ENCODE measurements at regions not wholly inside any gene's neighbourhood (a gene's known extent, or its start where the extent isn't known, plus 50 kb on each side); places are given as distances from the start of the nearest gene placed in this dataset.
"Not testable (repeated sequence)": the region's sequence is repeated elsewhere in the genome, so short reads cannot be mapped to it uniquely, and the experiment has no call there.

DNA sequence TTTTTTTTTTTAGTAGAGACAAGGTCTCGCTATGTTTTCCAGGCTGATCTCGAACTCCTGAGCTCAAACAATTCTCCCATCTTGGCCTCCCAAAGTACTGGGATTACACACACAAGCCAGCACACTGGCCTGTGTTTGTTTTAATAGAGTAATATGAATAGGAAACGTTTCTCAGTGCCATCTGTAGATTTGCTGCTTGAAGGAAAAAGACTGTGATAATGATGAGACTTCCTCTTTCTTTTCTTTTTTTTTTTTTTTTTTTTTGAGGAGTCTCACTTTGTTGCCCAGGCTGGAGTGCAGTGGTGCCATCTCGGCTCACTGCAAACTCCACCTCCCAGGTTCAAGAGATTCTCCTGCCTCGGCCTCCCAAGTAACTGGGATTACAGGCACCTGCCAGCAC, 74.7 kb upstream of the ATL2 start:
- H3K27ac Mint-ChIP-seq; intact Hi-C loops (cut with micrococcal nuclease); H3K4me3 Mint-ChIP-seq; H3K36me3 Mint-ChIP-seq (ENCODE audit: low read depth); H3K9me3 Mint-ChIP-seq; H3K4me1 Mint-ChIP-seq (ENCODE audit: low read depth); H3K27me3 Mint-ChIP-seq: not testable (repeated sequence)

DNA sequence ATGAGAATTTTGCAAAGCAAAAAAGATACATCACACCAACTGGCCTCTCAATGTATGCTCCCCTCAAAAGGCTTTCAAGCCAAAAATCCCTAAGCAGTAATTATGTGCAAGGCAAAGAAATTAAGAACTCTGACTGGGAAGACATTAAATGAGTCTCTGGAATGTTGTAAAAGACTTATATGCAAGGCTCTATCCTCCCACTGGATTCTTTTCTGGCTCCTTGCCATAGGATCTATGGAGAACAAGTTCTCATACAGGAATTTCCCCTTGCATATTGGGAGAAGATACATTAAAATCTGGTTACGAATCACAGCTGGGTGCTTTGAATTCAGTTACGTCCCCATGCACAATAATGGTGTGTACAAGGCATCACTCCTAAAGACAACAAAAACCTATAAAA, 73.4 kb upstream of the ATL2 start:
- Mint-ChIP-seq H3K4me3 (no peak overlapping the region), H3K27ac (no peak overlapping the region), H3K4me1 (ENCODE audit: low read depth) (peaks cover 5% of the 10 kb centered on the region), H3K9me3 (no peaks in the 10 kb centered on the region), H3K27me3 (peaks cover 10% of the 10 kb centered on the region), H3K36me3 (ENCODE audit: low read depth) (no peaks in the 10 kb centered on the region)
- intact Hi-C loops (cut with micrococcal nuclease) = no loop called here

DNA sequence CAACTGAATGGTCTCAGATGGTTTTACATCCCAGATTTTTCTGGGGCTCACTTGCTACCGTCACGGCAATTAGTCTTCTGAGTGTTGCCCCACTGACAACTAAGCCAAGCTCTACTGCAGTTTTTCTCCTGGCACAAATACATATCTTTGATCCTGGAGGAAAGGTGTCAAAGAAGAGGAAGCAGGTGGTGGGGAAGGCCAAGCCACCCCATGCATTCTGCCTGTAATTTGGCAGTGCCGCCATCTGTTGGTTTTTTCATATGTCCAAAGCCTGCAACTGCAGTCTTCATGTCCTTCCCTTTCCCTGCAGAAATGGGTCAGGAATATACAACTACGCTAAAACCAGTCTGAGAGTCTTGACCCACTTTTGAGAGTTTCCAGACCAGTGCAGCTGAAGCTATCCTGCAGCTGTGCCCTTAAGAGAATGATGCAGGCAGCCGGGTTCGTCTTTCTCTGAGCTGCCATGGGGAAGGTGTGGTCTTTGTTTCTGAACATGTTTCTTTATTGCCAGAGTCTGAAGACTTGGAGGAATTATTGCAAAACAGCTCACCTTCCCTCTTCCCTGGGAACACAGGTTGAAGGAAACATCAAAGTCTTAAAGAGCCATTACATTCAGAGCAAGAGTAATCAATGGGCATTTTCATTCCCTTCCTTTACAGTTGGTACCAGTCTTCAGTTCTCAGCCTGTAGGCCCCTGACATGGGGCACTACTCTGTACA, 71.8 kb upstream of the ATL2 start:
- peaks cover 19% of the 10 kb centered on the region for H3K27me3 Mint-ChIP-seq
- intact Hi-C loops (cut with micrococcal nuclease) = no loop called here
- no peaks in the 10 kb centered on the region for H3K9me3 Mint-ChIP-seq
- H3K4me3 Mint-ChIP-seq = no peak overlapping the region
- H3K36me3 Mint-ChIP-seq (ENCODE audit: low read depth) = no peaks in the 10 kb centered on the region
- H3K4me1 Mint-ChIP-seq (ENCODE audit: low read depth) = peaks cover 5% of the 10 kb centered on the region
- H3K27ac Mint-ChIP-seq = no peak overlapping the region

DNA sequence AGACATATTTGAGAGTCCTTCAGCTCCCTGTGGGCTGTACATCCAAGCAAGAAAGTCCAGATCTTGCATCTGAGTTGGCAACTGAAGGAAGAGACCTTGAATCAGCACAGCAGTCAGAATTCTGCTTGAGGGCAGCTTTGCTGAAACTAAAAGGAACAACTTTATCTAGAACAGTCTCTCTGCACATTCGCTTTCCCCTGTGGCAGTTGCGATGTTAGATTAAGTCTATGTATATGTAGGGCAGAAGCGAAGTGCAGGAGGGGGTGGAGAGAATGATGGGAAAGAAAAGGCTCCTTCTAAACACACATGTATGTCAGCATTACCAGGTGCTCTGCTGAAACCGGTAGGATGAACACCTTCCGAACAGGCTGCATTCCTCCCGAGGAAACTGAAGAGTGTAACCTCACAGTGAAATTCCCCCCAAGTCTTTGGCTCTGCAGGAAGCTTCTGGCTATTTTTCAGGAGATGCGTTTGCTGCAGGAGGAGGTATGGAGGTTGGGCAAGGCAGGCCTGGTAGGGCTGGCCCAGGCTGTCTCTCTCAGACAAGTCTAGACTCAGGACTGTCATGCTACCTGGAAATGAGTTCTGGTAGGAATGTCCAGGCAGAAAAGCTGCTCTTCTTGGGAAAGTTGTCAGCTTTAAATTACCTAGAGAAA, 70.0 kb upstream of the ATL2 start:
- Mint-ChIP-seq H3K9me3 (no peaks in the 10 kb centered on the region), H3K36me3 (ENCODE audit: low read depth) (no peaks in the 10 kb centered on the region), H3K4me3 (no peak overlapping the region), H3K27ac (no peak overlapping the region), H3K4me1 (ENCODE audit: low read depth) (no peaks in the 10 kb centered on the region), H3K27me3 (peaks cover 33% of the 10 kb centered on the region)
- intact Hi-C loops (cut with micrococcal nuclease) = no loop called here

DNA sequence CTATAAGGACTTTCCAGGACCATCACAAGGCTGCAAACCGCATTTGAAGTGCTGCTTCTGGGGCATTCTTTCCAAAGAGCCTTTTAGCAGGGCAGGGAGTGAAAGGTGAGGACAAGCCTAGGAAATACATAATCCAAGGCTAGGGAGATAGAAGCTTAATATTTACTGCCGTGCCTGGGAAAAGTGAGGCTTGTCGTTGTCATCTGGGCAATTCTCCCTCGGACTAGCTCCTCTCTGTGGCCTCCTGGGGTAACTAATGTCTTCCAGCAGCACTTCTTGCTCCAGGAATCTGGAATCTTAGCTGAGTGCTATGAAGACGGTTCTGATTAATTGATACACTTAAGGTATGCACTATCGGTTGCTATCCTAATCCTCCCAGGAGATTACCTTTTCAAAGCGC, 69.3 kb upstream of the ATL2 start:
- H3K27me3 Mint-ChIP-seq = peaks cover 36% of the 10 kb centered on the region
- no peak overlapping the region for H3K27ac Mint-ChIP-seq
- no peak overlapping the region for H3K4me3 Mint-ChIP-seq
- intact Hi-C loops (cut with micrococcal nuclease) = no loop called here
- H3K36me3 Mint-ChIP-seq (ENCODE audit: low read depth) = no peaks in the 10 kb centered on the region
- H3K4me1 Mint-ChIP-seq (ENCODE audit: low read depth) = no peaks in the 10 kb centered on the region
- no peaks in the 10 kb centered on the region for H3K9me3 Mint-ChIP-seq

DNA sequence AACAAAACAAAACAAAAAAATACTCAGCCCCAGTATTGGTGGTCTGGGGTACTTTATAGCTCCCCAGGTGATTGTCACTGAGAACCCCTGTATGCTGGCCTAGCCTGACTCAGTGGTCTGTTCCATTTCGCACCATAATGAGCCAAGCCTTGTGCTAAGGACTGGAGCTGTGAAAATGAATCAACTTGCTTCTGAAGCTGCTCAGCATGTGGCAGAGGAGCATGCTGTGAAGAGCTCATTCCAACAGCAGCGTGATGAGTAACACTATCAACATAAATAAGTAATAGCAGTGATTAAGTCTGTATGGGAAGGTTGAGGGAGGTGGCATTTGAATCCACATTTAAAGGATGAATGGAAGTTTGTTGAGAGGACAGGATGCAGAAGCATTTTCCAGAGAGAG, 67.2 kb upstream of the ATL2 start:
- intact Hi-C loops (cut with micrococcal nuclease) = no loop called here
- Mint-ChIP-seq H3K27ac (no peak overlapping the region), H3K27me3 (peaks cover 41% of the 10 kb centered on the region), H3K36me3 (ENCODE audit: low read depth) (no peaks in the 10 kb centered on the region), H3K4me1 (ENCODE audit: low read depth) (no peaks in the 10 kb centered on the region), H3K9me3 (no peaks in the 10 kb centered on the region), H3K4me3 (no peak overlapping the region)

DNA sequence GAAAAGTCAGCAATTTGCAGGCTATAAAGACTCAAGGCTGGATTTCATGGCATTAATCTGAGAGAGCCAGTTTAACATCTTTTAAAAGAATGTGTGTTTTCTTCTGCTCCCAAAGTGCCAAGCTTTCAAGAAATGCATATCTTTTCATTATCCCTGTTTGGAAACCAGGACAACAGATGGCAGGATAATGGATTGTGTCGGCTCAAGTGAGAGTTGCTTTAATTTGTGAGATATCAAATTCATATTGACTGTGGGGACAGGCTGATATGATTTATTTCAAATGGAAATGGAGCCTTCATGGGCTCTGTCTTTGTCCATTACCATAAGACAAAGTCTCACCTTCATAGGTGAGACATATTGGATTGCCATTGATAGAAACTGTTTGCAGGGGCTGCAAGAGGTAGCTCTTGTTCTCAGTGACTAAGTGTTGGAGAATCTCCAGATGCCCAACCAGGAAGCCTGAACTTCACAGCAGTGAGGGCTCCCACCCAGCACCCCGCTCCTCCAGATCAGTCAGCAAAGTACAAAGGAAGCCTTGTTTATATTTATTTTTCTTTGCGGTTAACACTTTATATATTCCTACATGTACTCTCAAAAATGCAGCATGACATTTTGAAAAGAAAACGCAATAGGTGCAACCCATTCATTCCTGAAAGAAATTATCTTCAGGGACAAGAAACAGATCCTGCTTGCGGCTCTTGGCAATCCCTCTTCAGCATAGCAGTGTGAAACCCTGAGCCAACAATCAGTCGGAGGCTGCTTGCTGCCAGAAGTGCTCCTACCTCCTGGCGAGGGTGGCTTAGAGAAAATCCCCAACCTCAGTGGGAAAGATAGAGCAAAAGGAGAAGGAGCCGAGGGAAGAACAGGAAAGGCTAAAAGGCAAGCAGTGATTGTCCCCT, 65.8 kb upstream of the ATL2 start:
- Mint-ChIP-seq H3K27ac (no peak overlapping the region), H3K4me1 (ENCODE audit: low read depth) (no peaks in the 10 kb centered on the region), H3K27me3 (peaks cover 45% of the 10 kb centered on the region), H3K9me3 (no peaks in the 10 kb centered on the region), H3K36me3 (ENCODE audit: low read depth) (no peaks in the 10 kb centered on the region), H3K4me3 (no peak overlapping the region)
- intact Hi-C loops (cut with micrococcal nuclease) = no loop called here

DNA sequence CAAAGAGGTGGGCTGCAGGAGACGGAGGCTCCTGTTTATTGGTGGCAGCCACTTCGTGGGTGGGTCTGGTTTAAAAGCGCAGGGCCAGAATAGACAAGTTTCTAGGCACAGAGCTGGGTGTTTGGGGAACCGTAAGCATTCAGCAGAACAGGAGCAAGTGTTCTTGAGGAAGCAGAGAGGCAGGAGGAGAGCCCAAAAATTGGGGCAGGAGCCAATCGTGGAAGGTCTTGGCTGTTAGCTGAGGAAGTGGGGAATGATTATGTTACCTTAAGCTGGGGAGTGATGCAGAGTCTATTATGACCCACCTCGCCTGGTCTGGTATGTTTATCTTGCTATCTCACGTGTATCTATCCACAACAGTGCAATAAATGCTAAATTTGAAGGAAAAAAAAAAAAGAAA, 64.3 kb upstream of the ATL2 start:
- no peaks in the 10 kb centered on the region for H3K36me3 Mint-ChIP-seq (ENCODE audit: low read depth)
- H3K27me3 Mint-ChIP-seq = peaks cover 47% of the 10 kb centered on the region
- no peak overlapping the region for H3K27ac Mint-ChIP-seq
- intact Hi-C loops (cut with micrococcal nuclease) = no loop called here
- H3K4me3 Mint-ChIP-seq = no peak overlapping the region
- H3K9me3 Mint-ChIP-seq = no peaks in the 10 kb centered on the region
- no peaks in the 10 kb centered on the region for H3K4me1 Mint-ChIP-seq (ENCODE audit: low read depth)

DNA sequence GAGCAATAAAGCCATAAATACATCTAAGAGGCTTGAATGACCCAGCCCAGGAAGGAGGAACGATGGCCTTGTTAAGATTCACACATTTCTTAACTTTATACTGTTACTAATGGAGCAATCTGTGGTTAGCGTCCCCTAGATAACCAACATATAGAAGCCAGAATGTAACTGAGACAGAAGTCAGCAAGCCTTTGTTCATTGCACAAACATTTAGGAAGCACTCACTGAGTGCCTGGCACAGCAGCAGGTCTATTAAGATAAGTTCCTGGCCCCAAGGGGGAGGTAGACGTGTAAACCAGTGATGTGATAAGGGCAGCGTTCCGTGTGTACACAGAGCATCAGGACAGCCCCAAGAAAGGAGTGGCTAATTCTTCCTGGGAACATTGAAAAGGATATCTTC, 63.6 kb upstream of the ATL2 start:
- H3K36me3 Mint-ChIP-seq (ENCODE audit: low read depth) = no peaks in the 10 kb centered on the region
- H3K27me3 Mint-ChIP-seq = peaks cover 44% of the 10 kb centered on the region
- no peaks in the 10 kb centered on the region for H3K9me3 Mint-ChIP-seq
- H3K4me1 Mint-ChIP-seq (ENCODE audit: low read depth) = no peaks in the 10 kb centered on the region
- intact Hi-C loops (cut with micrococcal nuclease) = no loop called here
- H3K4me3 Mint-ChIP-seq = no peak overlapping the region
- H3K27ac Mint-ChIP-seq = no peak overlapping the region

DNA sequence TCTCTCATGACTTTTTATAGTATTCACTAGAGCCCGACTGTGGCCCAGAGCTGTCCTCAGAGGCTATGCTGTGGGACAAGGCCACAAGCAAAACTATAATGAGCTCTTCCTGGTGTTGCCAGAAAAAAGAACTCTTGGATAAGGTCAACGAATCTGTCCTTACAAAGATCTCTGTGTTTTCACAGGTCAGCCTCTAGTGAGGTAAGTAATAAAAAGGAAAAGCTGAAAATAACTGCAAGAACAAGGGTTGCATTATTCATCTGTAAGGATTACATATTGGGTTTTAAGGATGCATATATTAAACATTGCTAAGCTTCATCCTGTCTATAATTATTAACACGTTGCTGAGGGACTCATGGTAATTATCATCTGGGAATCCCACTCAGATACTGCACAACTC, 62.8 kb upstream of the ATL2 start:
- Mint-ChIP-seq H3K36me3 (ENCODE audit: low read depth) (no peaks in the 10 kb centered on the region), H3K27ac (no peak overlapping the region), H3K27me3 (peaks cover 42% of the 10 kb centered on the region), H3K9me3 (no peaks in the 10 kb centered on the region), H3K4me3 (no peak overlapping the region), H3K4me1 (ENCODE audit: low read depth) (no peaks in the 10 kb centered on the region)
- intact Hi-C loops (cut with micrococcal nuclease) = no loop called here

DNA sequence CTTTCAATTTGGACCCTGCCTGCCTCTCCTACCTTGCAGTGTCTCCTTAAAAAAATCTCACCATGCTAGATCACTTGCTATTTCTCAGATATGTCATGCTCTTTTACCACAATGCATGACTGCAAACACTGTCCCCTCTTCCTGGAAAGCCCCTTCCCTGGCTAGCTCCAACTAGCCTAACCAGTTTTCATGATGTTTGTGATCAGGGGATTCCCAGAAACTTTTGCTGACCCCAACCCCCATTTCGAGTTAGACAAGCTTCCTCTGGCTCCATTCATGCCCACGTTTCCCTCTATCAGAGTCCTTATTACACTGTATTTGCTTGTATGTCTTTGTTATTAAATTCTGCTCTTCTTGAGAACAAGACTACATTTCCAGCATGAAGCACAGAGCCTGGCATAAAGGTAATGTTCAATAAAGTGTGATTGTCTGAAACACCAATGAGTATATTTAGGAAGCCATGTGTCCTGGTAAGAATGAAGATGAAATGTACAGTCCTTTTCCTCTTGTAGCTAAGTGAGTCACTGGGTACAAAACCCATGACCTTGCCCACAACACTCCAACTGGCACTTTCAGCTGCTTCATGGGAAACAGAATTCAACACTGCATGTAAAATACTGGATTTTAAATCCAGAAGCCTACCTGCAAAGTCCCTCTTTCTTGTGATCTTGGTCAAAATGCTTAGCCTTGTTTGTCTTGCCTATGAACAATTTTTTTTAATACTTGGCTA, 62.0 kb upstream of the ATL2 start:
- no peak overlapping the region for H3K27ac Mint-ChIP-seq
- no peaks in the 10 kb centered on the region for H3K36me3 Mint-ChIP-seq (ENCODE audit: low read depth)
- peaks cover 37% of the 10 kb centered on the region for H3K27me3 Mint-ChIP-seq
- intact Hi-C loops (cut with micrococcal nuclease) = no loop called here
- no peak overlapping the region for H3K4me3 Mint-ChIP-seq
- no peaks in the 10 kb centered on the region for H3K9me3 Mint-ChIP-seq
- H3K4me1 Mint-ChIP-seq (ENCODE audit: low read depth) = no peaks in the 10 kb centered on the region

DNA sequence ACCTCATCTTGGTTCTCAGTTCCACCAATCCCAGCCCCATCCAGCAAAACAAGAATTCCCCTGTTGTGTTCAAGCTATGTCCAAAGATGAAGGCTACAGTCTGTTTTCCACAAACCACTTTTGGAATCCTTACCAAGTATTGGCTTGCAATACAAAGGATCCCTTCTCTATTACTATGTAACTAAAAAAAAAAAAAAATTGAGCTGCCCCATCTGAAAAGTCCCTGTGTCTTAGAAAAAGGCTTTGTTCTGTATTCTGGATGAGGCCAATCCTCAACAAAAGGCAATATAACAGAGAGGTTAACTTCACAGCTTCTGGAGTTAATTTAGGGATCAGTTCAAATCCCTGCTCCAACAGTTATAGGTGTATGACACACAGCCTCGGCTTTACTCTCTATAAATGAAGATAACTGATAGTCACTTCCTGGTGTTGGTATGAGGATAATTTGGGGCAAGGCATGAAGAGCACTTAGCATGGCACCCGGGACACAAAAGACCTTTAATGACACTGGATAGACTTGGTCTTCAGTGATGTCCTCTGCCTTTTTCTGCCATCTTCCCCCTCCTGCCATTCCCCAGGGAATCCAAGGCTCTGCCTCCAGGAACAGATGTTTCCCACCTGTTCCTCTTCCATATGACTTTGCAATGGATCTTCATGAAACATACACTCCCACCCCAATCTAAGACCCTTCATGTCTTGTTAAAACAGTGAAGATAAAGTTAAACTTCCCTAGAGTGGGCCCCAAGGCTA, 61.2 kb upstream of the ATL2 start:
- no peak overlapping the region for H3K4me3 Mint-ChIP-seq
- H3K27me3 Mint-ChIP-seq = peaks cover 34% of the 10 kb centered on the region
- no peak overlapping the region for H3K27ac Mint-ChIP-seq
- no peaks in the 10 kb centered on the region for H3K36me3 Mint-ChIP-seq (ENCODE audit: low read depth)
- H3K4me1 Mint-ChIP-seq (ENCODE audit: low read depth) = no peaks in the 10 kb centered on the region
- intact Hi-C loops (cut with micrococcal nuclease) = no loop called here
- no peaks in the 10 kb centered on the region for H3K9me3 Mint-ChIP-seq

DNA sequence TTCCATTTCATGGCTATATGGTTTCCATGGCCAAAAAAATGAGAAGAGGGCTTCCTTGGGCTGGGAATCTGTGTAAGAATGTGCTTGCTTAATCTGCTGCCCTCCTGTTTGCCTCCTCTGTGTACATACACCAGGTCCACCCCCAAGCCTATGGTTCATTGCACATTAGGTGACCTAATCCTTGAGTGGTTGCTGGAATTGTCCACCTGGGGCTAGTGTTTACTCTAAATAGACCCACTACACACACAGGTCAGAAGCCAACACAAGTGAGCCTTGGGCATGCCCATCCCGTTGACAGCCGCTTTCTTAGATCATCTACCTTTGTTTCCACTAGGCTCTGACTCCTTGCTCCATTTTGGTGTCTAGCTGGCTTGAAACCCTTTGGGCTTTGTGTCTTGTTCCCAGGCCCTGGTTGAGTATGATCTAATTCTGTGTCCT, 59.2 kb upstream of the ATL2 start:
- no peaks in the 10 kb centered on the region for H3K36me3 Mint-ChIP-seq (ENCODE audit: low read depth)
- intact Hi-C loops (cut with micrococcal nuclease) = no loop called here
- peaks cover 20% of the 10 kb centered on the region for H3K27me3 Mint-ChIP-seq
- H3K4me1 Mint-ChIP-seq (ENCODE audit: low read depth) = no peaks in the 10 kb centered on the region
- H3K4me3 Mint-ChIP-seq = no peak overlapping the region
- H3K9me3 Mint-ChIP-seq = no peaks in the 10 kb centered on the region
- no peak overlapping the region for H3K27ac Mint-ChIP-seq
